ENCODE measurements at regions not wholly inside any gene's neighbourhood (a gene's known extent, or its start where the extent isn't known, plus 50 kb on each side); places are given as distances from the start of the nearest gene placed in this dataset.
A peak's percentile ranks its signal among the peaks of the same experiment; 100 is the strongest.

- intact Hi-C loops (cut with DNase I), result no loop called here
- no peak overlapping the region for H3K27ac ChIP-seq
- no peaks in the 10 kb centered on the region for H3K9me3 ChIP-seq
- H3K4me3 ChIP-seq (replicated peaks in 1 of 3), result no peak overlapping the region
- TF ChIP-seq, protein P1, sequence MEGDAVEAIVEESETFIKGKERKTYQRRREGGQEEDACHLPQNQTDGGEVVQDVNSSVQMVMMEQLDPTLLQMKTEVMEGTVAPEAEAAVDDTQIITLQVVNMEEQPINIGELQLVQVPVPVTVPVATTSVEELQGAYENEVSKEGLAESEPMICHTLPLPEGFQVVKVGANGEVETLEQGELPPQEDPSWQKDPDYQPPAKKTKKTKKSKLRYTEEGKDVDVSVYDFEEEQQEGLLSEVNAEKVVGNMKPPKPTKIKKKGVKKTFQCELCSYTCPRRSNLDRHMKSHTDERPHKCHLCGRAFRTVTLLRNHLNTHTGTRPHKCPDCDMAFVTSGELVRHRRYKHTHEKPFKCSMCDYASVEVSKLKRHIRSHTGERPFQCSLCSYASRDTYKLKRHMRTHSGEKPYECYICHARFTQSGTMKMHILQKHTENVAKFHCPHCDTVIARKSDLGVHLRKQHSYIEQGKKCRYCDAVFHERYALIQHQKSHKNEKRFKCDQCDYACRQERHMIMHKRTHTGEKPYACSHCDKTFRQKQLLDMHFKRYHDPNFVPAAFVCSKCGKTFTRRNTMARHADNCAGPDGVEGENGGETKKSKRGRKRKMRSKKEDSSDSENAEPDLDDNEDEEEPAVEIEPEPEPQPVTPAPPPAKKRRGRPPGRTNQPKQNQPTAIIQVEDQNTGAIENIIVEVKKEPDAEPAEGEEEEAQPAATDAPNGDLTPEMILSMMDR (IDR thresholded peaks at IDR 0.05), result no peak
- no peak for TF ChIP-seq POLR2A (IDR thresholded peaks at IDR 0.05)
- WGBS, 2 donors, result 93 to 95% methylated on average over 3 of the region's 3 CpGs
- no peaks in the 10 kb centered on the region for H3K4me1 ChIP-seq
- no peak for DNase-seq
- no peaks in the 10 kb centered on the region for H3K27me3 ChIP-seq
- H3K36me3 ChIP-seq, result no peaks in the 10 kb centered on the region
Observed at GRCh38 chr6:23077772-23078171, 508.4 kb downstream of the HDGFL1 start.

DNA sequence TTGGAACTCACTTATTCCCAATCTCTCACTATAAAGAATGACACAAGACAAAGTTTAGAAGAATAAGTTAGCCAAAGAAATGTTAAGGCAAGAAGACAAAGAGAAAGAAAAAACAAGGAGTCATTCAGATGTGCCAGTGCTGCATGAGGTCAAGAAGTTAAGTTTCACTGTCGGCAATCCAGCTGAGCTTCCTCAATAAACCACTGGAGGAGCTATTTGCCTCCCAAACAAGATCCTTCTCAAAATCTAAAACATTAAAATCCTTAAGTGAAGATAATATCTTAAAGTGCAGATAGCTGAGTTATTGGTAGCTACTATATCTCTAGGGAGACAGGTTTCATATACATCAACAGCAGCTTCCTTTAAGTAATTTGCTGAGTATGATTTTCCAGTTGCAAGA, 512.3 kb downstream of the HDGFL1 start:
- Histone ChIP-seq H3K36me3 (no peaks in the 10 kb centered on the region), H3K27me3 (no peaks in the 10 kb centered on the region), H3K9me3 (no peaks in the 10 kb centered on the region), H3K4me1 (no peaks in the 10 kb centered on the region), H3K4me3 (replicated peaks in 1 of 3) (no peak overlapping the region), H3K27ac (no peak overlapping the region)
- DNase-seq, result no peak
- TF ChIP-seq POLR2A (IDR thresholded peaks at IDR 0.05), result no peak
- TF ChIP-seq, protein P1 (IDR thresholded peaks at IDR 0.05), result peak in 2 of 6 experiments; percentile 22 to 31
- intact Hi-C loops (cut with DNase I), result no loop called here
- 84 to 92% methylated on average over 1 of the region's 1 CpG for WGBS, 2 donors

DNA sequence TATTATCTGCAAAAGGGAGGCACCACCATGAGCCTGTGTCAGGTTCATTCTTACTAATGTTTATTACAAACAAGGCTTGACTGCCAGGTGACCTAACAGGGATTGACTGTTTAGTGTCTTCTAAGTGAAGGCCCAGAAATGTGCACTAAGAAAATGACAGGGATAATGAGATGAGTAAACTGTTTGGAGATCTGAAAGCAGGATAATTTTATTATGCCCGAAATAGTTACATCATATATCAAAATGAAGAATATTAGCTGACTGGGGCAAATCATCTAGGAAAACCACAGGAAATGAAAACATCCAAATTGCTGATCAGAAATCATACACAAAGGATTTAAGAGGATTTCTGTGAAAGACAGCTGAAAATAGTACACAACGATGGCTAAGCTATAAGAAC, 516.7 kb downstream of the HDGFL1 start:
- WGBS, 2 donors, result 76 to 80% methylated on average over 2 of the region's 2 CpGs

GRCh38 chr6:23087471-23087870, 518.1 kb downstream of the HDGFL1 start:
- intact Hi-C loops (cut with DNase I), result no loop called here
- Histone ChIP-seq H3K4me1 (no peaks in the 10 kb centered on the region), H3K27ac (no peak overlapping the region), H3K4me3 (replicated peaks in 1 of 3) (no peak overlapping the region), H3K27me3 (no peaks in the 10 kb centered on the region), H3K9me3 (no peaks in the 10 kb centered on the region), H3K36me3 (no peaks in the 10 kb centered on the region)
- no peak for DNase-seq
- TF ChIP-seq POLR2A (IDR thresholded peaks at IDR 0.05), result no peak
- TF ChIP-seq, protein P1 (IDR thresholded peaks at IDR 0.05), result no peak

More for the DNA sequence above, 516.7 kb downstream of the HDGFL1 start:
- Histone ChIP-seq H3K4me3 (replicated peaks in 1 of 3) (no peak overlapping the region), H3K36me3 (no peaks in the 10 kb centered on the region), H3K27me3 (no peaks in the 10 kb centered on the region), H3K9me3 (no peaks in the 10 kb centered on the region), H3K27ac (no peak overlapping the region), H3K4me1 (no peaks in the 10 kb centered on the region)
- TF ChIP-seq, protein P1 (IDR thresholded peaks at IDR 0.05), result no peak
- no peak for DNase-seq
- intact Hi-C loops (cut with DNase I), result no loop called here

DNA sequence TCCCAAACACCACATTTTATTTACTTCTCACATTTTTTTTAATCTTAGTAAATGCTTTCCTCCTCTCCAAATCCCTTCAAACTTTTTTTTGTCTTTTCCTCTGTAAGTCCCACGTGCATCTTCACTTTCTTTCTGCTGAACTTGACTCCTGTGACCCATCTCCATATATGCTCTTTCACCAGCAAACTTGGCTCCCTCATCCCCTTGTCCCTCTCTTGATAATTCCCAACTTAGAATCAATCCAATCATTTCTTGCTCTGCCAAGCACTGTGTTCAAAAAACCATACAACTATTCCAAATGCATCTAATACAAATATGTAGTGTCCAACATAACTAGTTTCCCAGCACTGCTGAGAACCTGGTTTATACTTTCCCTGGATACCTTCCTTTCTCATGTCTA, 519.4 kb downstream of the HDGFL1 start:
- intact Hi-C loops (cut with DNase I), result no loop called here
- Histone ChIP-seq H3K4me3 (replicated peaks in 1 of 3) (no peak overlapping the region), H3K9me3 (no peaks in the 10 kb centered on the region), H3K27me3 (no peaks in the 10 kb centered on the region), H3K27ac (no peak overlapping the region), H3K36me3 (no peaks in the 10 kb centered on the region), H3K4me1 (no peaks in the 10 kb centered on the region)
- WGBS, 2 donors, result 74 to 76% methylated on average over 1 of the region's 1 CpG
- DNase-seq, result no peak
- TF ChIP-seq POLR2A (IDR thresholded peaks at IDR 0.05), result no peak
- TF ChIP-seq, protein P1 (IDR thresholded peaks at IDR 0.05), result no peak

Data from thyroid gland (tissue), 4 donors.